A549 (cell line): ENCODE measurements at regions not wholly inside any gene's neighbourhood (a gene's known extent, or its start where the extent isn't known, plus 50 kb on each side); places are given as distances from the start of the nearest gene placed in this dataset.

Source experiments
- ATAC-seq, 2 experiments: fragments of 200-7000 bp in 1 of 2; fragments of >200 bp in 1 of 2; cut with Nextera tagmentation in 1 of 2; cut with Tn5 transposase in 1 of 2; 3 replicates each; pipeline versions ENCODE4 v1.8.0 to v1.9.1; 2018 to 2020; ENCODE audit warnings: mild to moderate bottlenecking in 1 of 2, moderate library complexity in 1 of 2
- CTCF ChIA-PET: fragments of 300-600 bp; sonication (Branson Sonifier 250); formaldehyde crosslinking; extraction: SDS; loops from one replicate; lab custom pipeline; 2021; ENCODE audit warnings: antibody characterized with exemption, inconsistent platforms; lab: Yijun Ruan, JAX
- POLR2A ChIA-PET: fragments of 350-600 bp; formaldehyde crosslinking; extraction: SDS; loops from one replicate; lab custom pipeline; 2021; ENCODE audit warnings: antibody characterized with exemption, inconsistent platforms; lab: Yijun Ruan, JAX
- DNase-seq, 2 experiments: peaks; one replicate each; pipeline versions ENCODE4 v3.0.0 to v3.0.0-alpha.2; 2011 to 2016; ENCODE audit warnings: low read depth in 1 of 2, low spot score in 1 of 2
- FAIRE-seq: peaks from 2 replicates; lab custom pipeline; 2011; peaks lifted over from hg19 to GRCh38; lab: Jason Lieb, UNC
- H3K27ac ChIP-seq, 2 experiments: fragments of >200 bp; sonication (Bioruptor Twin); formaldehyde crosslinking; 3 replicates each; pipeline ENCODE4 v1.5.1; 2016 to 2017
- H3K4me1 ChIP-seq: fragments of >200 bp; sonication (Bioruptor Twin); formaldehyde crosslinking; 3 replicates; pipeline ENCODE4 v1.6.1; 2016
- H3K4me2 ChIP-seq: fragments of >200 bp; sonication (Bioruptor Twin); formaldehyde crosslinking; 3 replicates; pipeline ENCODE4 v1.6.1; 2016
- H3K4me3 ChIP-seq: fragments of >200 bp; sonication (Bioruptor Twin); formaldehyde crosslinking; 3 replicates; pipeline ENCODE4 v1.5.1; 2016
- H3K9me3 ChIP-seq: fragments of >200 bp; sonication (Bioruptor Twin); formaldehyde crosslinking; 3 replicates; pipeline ENCODE4 v1.6.1; 2016
- CBX2 ChIP-seq: fragments of 200-600 bp; sonication (generic); IDR thresholded peaks from 2 replicates; pipeline ENCODE4 v1.6.1; 2016; ENCODE audit warnings: low read depth, mild to moderate bottlenecking, borderline replicate concordance
- CEBPB ChIP-seq, 2 experiments: fragments of >200 bp in 1 of 2; sonication (Bioruptor Twin) in 1 of 2; formaldehyde crosslinking in 1 of 2; IDR thresholded peaks; 2 replicates each; pipeline ENCODE4 v1.6.1; 2012 to 2016
- CHD2 ChIP-seq: fragments of 150-350 bp; IDR thresholded peaks from 2 replicates; pipeline ENCODE4 v1.6.1; 2014; ENCODE audit warnings: low read length; ENCODE audit not compliant: partially characterized antibody
- E2F6 ChIP-seq: IDR thresholded peaks from 2 replicates; pipeline ENCODE4 v1.6.1; 2012; ENCODE audit warnings: low read depth, borderline replicate concordance
- EHF ChIP-seq: fragments of 250-450 bp; sonication (Bioruptor Pico); IDR thresholded peaks from 2 replicates; pipeline ENCODE4 v1.5.0; 2020; ENCODE audit warnings: mild to moderate bottlenecking
- EHMT2 ChIP-seq: fragments of 200-600 bp; sonication (generic); IDR thresholded peaks from 2 replicates; pipeline ENCODE4 v1.6.1; 2016; ENCODE audit warnings: antibody characterized with exemption, low read depth, mild to moderate bottlenecking, moderate library complexity
- EP300 ChIP-seq, 2 experiments: fragments of >200 bp; sonication (Bioruptor Twin); formaldehyde crosslinking; IDR thresholded peaks; 2 replicates in 1 of 2; 3 replicates in 1 of 2; pipeline ENCODE4 v1.6.1; 2016 to 2017
- ESRRA ChIP-seq: fragments of 150-350 bp; IDR thresholded peaks from 2 replicates; pipeline ENCODE4 v1.6.1; 2014; ENCODE audit warnings: mild to moderate bottlenecking, low read length, borderline replicate concordance
- FOSL2 ChIP-seq, 2 experiments: fragments of 450-650 bp in 1 of 2; fragments of >200 bp in 1 of 2; sonication (Bioruptor Twin) in 1 of 2; formaldehyde crosslinking; IDR thresholded peaks; 2 replicates each; pipeline versions ENCODE4 v1.5.0 to v1.6.1; 2016 to 2020; ENCODE audit warnings: mild to moderate bottlenecking in 1 of 2, moderate library complexity in 1 of 2
- GATA3 ChIP-seq: IDR thresholded peaks from 2 replicates; pipeline ENCODE4 v1.6.1; 2012; ENCODE audit warnings: borderline replicate concordance
- HOXB13 ChIP-seq: fragments of 250-450 bp; sonication (Bioruptor Pico); IDR thresholded peaks from 2 replicates; pipeline ENCODE4 v1.5.0; 2020; ENCODE audit warnings: low read depth, mild to moderate bottlenecking, moderate library complexity
- HOXB5 ChIP-seq: fragments of 250-450 bp; sonication (Bioruptor Pico); IDR thresholded peaks from 2 replicates; pipeline ENCODE4 v1.5.0; 2020; ENCODE audit warnings: mild to moderate bottlenecking, moderate library complexity
- JUN ChIP-seq, 2 experiments: fragments of >200 bp; sonication (Bioruptor Twin); formaldehyde crosslinking; IDR thresholded peaks; 2 replicates in 1 of 2; 3 replicates in 1 of 2; pipeline ENCODE4 v1.6.1; 2016 to 2017
- JUNB ChIP-seq: fragments of >200 bp; sonication (Bioruptor Twin); formaldehyde crosslinking; IDR thresholded peaks from 2 replicates; pipeline ENCODE4 v1.6.1; 2016
- KDM1A ChIP-seq: fragments of 200-600 bp; sonication (generic); IDR thresholded peaks from 2 replicates; pipeline ENCODE4 v1.6.1; 2016; ENCODE audit warnings: low read depth, mild to moderate bottlenecking
- MAFK ChIP-seq: fragments of 450-650 bp; IDR thresholded peaks from 2 replicates; pipeline ENCODE4 v1.6.1; 2014; ENCODE audit not compliant: partially characterized antibody
- MAX ChIP-seq: IDR thresholded peaks from 2 replicates; pipeline ENCODE4 v1.6.1; 2012
- MYC ChIP-seq: IDR thresholded peaks from 2 replicates; pipeline ENCODE4 v1.6.1; 2012; ENCODE audit warnings: mild to moderate bottlenecking, inconsistent platforms, low read length, improper control_type of control experiment, borderline replicate concordance
- NPAS2 ChIP-seq: fragments of 250-450 bp; sonication (Bioruptor Pico); IDR thresholded peaks from 2 replicates; pipeline ENCODE4 v1.8.0; 2022; ENCODE audit warnings: mild to moderate bottlenecking, moderate library complexity, borderline replicate concordance
- NR3C1 ChIP-seq: fragments of >200 bp; sonication (Bioruptor Twin); formaldehyde crosslinking; IDR thresholded peaks from 3 replicates; pipeline ENCODE4 v1.6.1; 2017
- PHF8 ChIP-seq: fragments of 200-600 bp; sonication (generic); IDR thresholded peaks from 2 replicates; pipeline ENCODE4 v1.6.1; 2016; ENCODE audit warnings: low read depth, mild to moderate bottlenecking, antibody characterized with exemption, moderate library complexity, borderline replicate concordance
- RAD21 ChIP-seq, 2 experiments: fragments of >200 bp in 1 of 2; sonication (Bioruptor Twin) in 1 of 2; formaldehyde crosslinking in 1 of 2; IDR thresholded peaks in 1 of 2; conservative IDR thresholded peaks in 1 of 2; 2 replicates in 1 of 2; 3 replicates in 1 of 2; pipeline ENCODE4 v1.6.1; 2012 to 2018; ENCODE audit warnings: inconsistent platforms in 1 of 2
- REST ChIP-seq: fragments of 200-600 bp; sonication (generic); IDR thresholded peaks from 2 replicates; pipeline ENCODE4 v1.6.1; 2016; ENCODE audit warnings: antibody characterized with exemption, mild to moderate bottlenecking, moderate library complexity
- RFX5 ChIP-seq: fragments of 450-650 bp; IDR thresholded peaks from 2 replicates; pipeline ENCODE4 v1.7.1; 2014; ENCODE audit warnings: antibody characterized with exemption, mild to moderate bottlenecking, moderate library complexity
- RNF2 ChIP-seq: fragments of 200-600 bp; sonication (generic); IDR thresholded peaks from 2 replicates; pipeline ENCODE4 v1.6.1; 2016; ENCODE audit warnings: low read depth, mild to moderate bottlenecking, antibody characterized with exemption, moderate library complexity, borderline replicate concordance
- SMC3 ChIP-seq: fragments of >200 bp; sonication (Bioruptor Twin); formaldehyde crosslinking; IDR thresholded peaks from 3 replicates; pipeline ENCODE4 v1.6.1; 2018; ENCODE audit warnings: inconsistent platforms
- TP53 ChIP-seq: fragments of 250-450 bp; sonication (Bioruptor Pico); IDR thresholded peaks from 2 replicates; pipeline ENCODE4 v1.5.0; 2021; ENCODE audit warnings: mild to moderate bottlenecking, moderate library complexity
- ZFP36 ChIP-seq: fragments of 450-650 bp; IDR thresholded peaks from 2 replicates; pipeline ENCODE4 v1.6.1; 2014; ENCODE audit warnings: borderline replicate concordance; ENCODE audit not compliant: partially characterized antibody
- ZSCAN20 ChIP-seq: fragments of 250-450 bp; sonication (Bioruptor Pico); IDR thresholded peaks from 2 replicates; pipeline ENCODE4 v1.8.0; 2022; ENCODE audit warnings: mild to moderate bottlenecking, moderate library complexity
- WGBS: methylation state at CpG from one replicate; pipeline ENCODE4 v1.1.6; 2017; ENCODE audit errors: missing lambda C conversion rate; 5-methylcytosine and 5-hydroxymethylcytosine counted together
- TF ChIP-seq, protein P1 (sequence below): IDR thresholded peaks from 2 replicates; pipeline ENCODE4 v1.6.1; 2012
- TF ChIP-seq, protein P2 (sequence below): fragments of 150-350 bp; IDR thresholded peaks from 2 replicates; pipeline ENCODE4 v1.6.1; 2014; ENCODE audit warnings: low read depth, mild to moderate bottlenecking, low read length

- no peak overlapping the region for H3K4me3 ChIP-seq
- no peak overlapping the region for H3K4me2 ChIP-seq
- WGBS, result 53% methylated on average over 7 of the region's 8 CpGs
- POLR2A ChIA-PET, result no interaction called here
- CTCF ChIA-PET, result interaction anchor here (5.4 to 15.0 kb wide), 2 partner anchors 7 to 120 kb away, joined by 54 to 244 read pairs; no protein-coding TSS in a partner anchor
- H3K9me3 ChIP-seq, result no peaks in the 10 kb centered on the region
- DNase-seq (no peak), FAIRE-seq (no peak), ATAC-seq (no peak)
- TF ChIP-seq NPAS2 (CRISPR knock-in tag) (no peak), ESRRA (no peak), RFX5 (no peak), HOXB13 (CRISPR knock-in tag) (no peak), NR3C1 (no peak), MAX (no peak), TP53 (no peak), PHF8 (no peak), FOSL2 (IDR thresholded peaks at IDR 0.05) (no peak), FOSL2 (CRISPR knock-in tag; IDR thresholded peaks at IDR 0.05) (no peak), RNF2 (no peak), REST (no peak), JUNB (no peak), EHF (CRISPR knock-in tag) (no peak), MAFK (no peak), EP300 (IDR thresholded peaks at IDR 0.05) (no peak), CEBPB (IDR thresholded peaks at IDR 0.05) (no peak), CBX2 (no peak), HOXB5 (CRISPR knock-in tag) (no peak), JUN (IDR thresholded peaks at IDR 0.05) (no peak), EHMT2 (no peak)
- H3K27ac ChIP-seq, result no peak overlapping the region
- no peaks in the 10 kb centered on the region for H3K4me1 ChIP-seq
These were observed 62.5 kb upstream of the DMRTB1 start for GRCh38 chr1:53396573-53397268.

GRCh38 chr1:53398091-53398490 lies 61.1 kb upstream of the DMRTB1 start:
- Histone ChIP-seq H3K4me3 (no peak overlapping the region), H3K4me1 (no peaks in the 10 kb centered on the region), H3K9me3 (no peaks in the 10 kb centered on the region), H3K4me2 (no peak overlapping the region), H3K27ac (no peak overlapping the region)
- DNase-seq, result no peak
- ChIA-PET CTCF (interaction anchor here (15.0 kb wide), 1 partner anchor 122 kb away, joined by 244 read pairs; no protein-coding TSS in a partner anchor), POLR2A (no interaction called here)
- FAIRE-seq, result no peak
- 29% methylated on average over 4 of the region's 4 CpGs for WGBS
- no peak for ATAC-seq
- TF ChIP-seq CHD2, result no peak
- TF ChIP-seq CBX2, result no peak
- TF ChIP-seq E2F6, result no peak
- TF ChIP-seq RAD21 (conservative IDR thresholded peaks at IDR 0.05 in 1 of 2, IDR thresholded peaks at IDR 0.05 in 1 of 2), result no peak
- no peak for TF ChIP-seq HOXB5 (CRISPR knock-in tag)
- TF ChIP-seq RNF2, result no peak
- no peak for TF ChIP-seq ZSCAN20 (CRISPR knock-in tag)
- no peak for TF ChIP-seq NR3C1
- no peak for TF ChIP-seq SMC3
- TF ChIP-seq ZFP36, result no peak
- TF ChIP-seq MYC, result no peak
- TF ChIP-seq KDM1A, result no peak
- TF ChIP-seq MAFK, result no peak
- TF ChIP-seq, protein P1, sequence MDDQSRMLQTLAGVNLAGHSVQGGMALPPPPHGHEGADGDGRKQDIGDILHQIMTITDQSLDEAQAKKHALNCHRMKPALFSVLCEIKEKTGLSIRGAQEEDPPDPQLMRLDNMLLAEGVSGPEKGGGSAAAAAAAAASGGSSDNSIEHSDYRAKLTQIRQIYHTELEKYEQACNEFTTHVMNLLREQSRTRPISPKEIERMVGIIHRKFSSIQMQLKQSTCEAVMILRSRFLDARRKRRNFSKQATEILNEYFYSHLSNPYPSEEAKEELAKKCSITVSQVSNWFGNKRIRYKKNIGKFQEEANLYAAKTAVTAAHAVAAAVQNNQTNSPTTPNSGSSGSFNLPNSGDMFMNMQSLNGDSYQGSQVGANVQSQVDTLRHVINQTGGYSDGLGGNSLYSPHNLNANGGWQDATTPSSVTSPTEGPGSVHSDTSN, result no peak
- TF ChIP-seq HOXB13 (CRISPR knock-in tag), result no peak
- TF ChIP-seq CEBPB (IDR thresholded peaks at IDR 0.05), result no peak
- no peak for TF ChIP-seq EP300 (IDR thresholded peaks at IDR 0.05)
- no peak for TF ChIP-seq GATA3
- TF ChIP-seq, protein P2, sequence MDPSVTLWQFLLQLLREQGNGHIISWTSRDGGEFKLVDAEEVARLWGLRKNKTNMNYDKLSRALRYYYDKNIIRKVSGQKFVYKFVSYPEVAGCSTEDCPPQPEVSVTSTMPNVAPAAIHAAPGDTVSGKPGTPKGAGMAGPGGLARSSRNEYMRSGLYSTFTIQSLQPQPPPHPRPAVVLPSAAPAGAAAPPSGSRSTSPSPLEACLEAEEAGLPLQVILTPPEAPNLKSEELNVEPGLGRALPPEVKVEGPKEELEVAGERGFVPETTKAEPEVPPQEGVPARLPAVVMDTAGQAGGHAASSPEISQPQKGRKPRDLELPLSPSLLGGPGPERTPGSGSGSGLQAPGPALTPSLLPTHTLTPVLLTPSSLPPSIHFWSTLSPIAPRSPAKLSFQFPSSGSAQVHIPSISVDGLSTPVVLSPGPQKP, result no peak
